CD4-positive, CD25-positive, alpha-beta regulatory T cell (primary cell): ENCODE measurements at regions not wholly inside any gene's neighbourhood (a gene's known extent, or its start where the extent isn't known, plus 50 kb on each side); places are given as distances from the start of the nearest gene placed in this dataset.

Experiments used
- ATAC-seq, 2 donors: fragments of 150-1000 bp; cut with Tn5 transposase; one replicate each; pipeline ENCODE4 v1.10.0; 2021; ENCODE audit warnings: low read depth in 2 of 2, moderate number of reproducible peaks in 2 of 2, moderate library complexity in 1 of 2
- DNase-seq, 3 donors: peaks; one replicate each; pipeline versions ENCODE4 v3.0.0 to v3.0.0-alpha.2; 2012 to 2022; ENCODE audit warnings: mixed read lengths in 1 of 3
- H3K27ac ChIP-seq: one replicate; pipeline ENCODE4 v1.7.0; 2013; ENCODE audit warnings: mild to moderate bottlenecking, low read length; ENCODE audit not compliant: insufficient read depth, poor library complexity, severe bottlenecking
- H3K27me3 ChIP-seq: one replicate; pipeline ENCODE4 v1.7.0; 2013; ENCODE audit warnings: low read length; ENCODE audit not compliant: control insufficient read depth, insufficient read depth
- H3K36me3 ChIP-seq: one replicate; pipeline ENCODE4 v1.7.0; 2013; ENCODE audit warnings: mild to moderate bottlenecking, low read length, moderate library complexity; ENCODE audit not compliant: control insufficient read depth, insufficient read depth
- H3K4me1 ChIP-seq: 2 replicates; pipeline ENCODE4 v1.7.0; 2013; ENCODE audit warnings: mild to moderate bottlenecking, low read length; ENCODE audit not compliant: insufficient read depth, control insufficient read depth, poor library complexity, severe bottlenecking
- H3K4me3 ChIP-seq: one replicate; pipeline ENCODE4 v1.7.0; 2013; ENCODE audit warnings: low read depth, mild to moderate bottlenecking, low read length, moderate library complexity
- H3K9me3 ChIP-seq, 2 experiments: 1 replicate in 1 of 2; 2 replicates in 1 of 2; pipeline ENCODE4 v1.7.0; 2013; ENCODE audit warnings: low read length in 2 of 2, mild to moderate bottlenecking in 1 of 2, moderate library complexity in 1 of 2; ENCODE audit not compliant: control insufficient read depth in 2 of 2
- H3K27ac Mint-ChIP-seq, 3 donors: one replicate each; pipeline ENCODE4 v1.8.0; 2020 to 2022; ENCODE audit warnings: mild to moderate bottlenecking in 3 of 3, mixed read lengths in 3 of 3, moderate library complexity in 2 of 3
- H3K27me3 Mint-ChIP-seq: one replicate; pipeline ENCODE4 v1.8.0; 2022; ENCODE audit warnings: mild to moderate bottlenecking, mixed read lengths
- H3K36me3 Mint-ChIP-seq: one replicate; pipeline ENCODE4 v1.8.0; 2020; ENCODE audit warnings: mixed read lengths
- H3K4me1 Mint-ChIP-seq, 4 donors: one replicate each; pipeline ENCODE4 v1.8.0; 2020 to 2022; ENCODE audit warnings: mixed read lengths in 4 of 4, mild to moderate bottlenecking in 1 of 4
- H3K4me3 Mint-ChIP-seq, 4 donors: one replicate each; pipeline ENCODE4 v1.8.0; 2020 to 2022; ENCODE audit warnings: mild to moderate bottlenecking in 4 of 4, mixed read lengths in 4 of 4, moderate library complexity in 3 of 4
- H3K9me3 Mint-ChIP-seq, 7 donors: one replicate each; pipeline ENCODE4 v1.8.0; 2020 to 2022; ENCODE audit warnings: mixed read lengths in 7 of 7, mild to moderate bottlenecking in 3 of 7, moderate library complexity in 2 of 7

DNA sequence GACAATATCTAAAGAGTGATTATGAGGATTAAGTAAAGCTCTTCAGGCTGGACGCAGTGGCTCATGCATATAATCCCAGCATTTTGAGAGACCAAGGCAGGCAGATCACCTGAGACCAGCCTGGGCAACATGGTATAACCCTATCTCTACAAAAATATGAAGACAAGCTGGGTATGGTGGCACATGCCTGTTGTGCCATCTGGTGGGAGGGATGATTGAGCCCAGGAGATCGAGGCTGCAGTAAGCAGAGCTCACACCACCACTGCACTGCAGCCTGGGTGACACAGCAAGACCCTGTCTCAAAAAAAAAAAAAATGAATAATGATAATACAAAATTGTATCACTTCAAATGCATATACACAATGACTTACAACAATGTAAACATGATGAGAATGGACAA, 195.6 kb upstream of the AUTS2 start:
- DNase-seq (no peak), ATAC-seq (no peak)
- Mint-ChIP-seq H3K9me3 (peaks cover 0 to 9% (median 3%) of the 10 kb centered on the region in 7 donors), H3K4me1 (no peaks in the 10 kb centered on the region), H3K27ac (no peak overlapping the region), H3K27me3 (no peaks in the 10 kb centered on the region), H3K4me3 (no peak overlapping the region), H3K36me3 (no peaks in the 10 kb centered on the region)
- H3K27me3 ChIP-seq, result no peaks in the 10 kb centered on the region
- no peaks in the 10 kb centered on the region for H3K4me1 ChIP-seq
- H3K36me3 ChIP-seq, result no peaks in the 10 kb centered on the region
- no peaks in the 10 kb centered on the region for H3K9me3 ChIP-seq
- H3K4me3 ChIP-seq, result no peak overlapping the region
- no peak overlapping the region for H3K27ac ChIP-seq

DNA sequence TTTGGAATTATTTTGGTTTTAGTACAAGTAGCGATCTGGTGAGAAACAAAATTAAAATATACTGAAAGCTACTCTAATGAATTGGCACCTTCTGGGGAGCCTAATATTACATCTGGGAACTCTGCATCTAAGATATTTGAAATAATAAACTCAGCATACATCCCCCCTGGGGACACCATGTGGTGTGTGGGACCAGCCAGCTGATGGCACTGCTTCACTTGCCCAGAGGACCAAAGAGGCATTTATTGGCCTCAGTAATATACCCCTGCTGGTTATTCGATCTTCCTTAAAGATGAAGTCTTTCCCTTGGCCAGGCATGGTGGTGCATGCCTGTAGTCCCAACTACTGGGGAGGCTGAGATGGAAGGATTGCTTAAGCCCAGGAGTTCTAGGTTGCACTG, 195.1 kb upstream of the AUTS2 start:
- Histone ChIP-seq H3K4me1 (no peaks in the 10 kb centered on the region), H3K27ac (no peak overlapping the region), H3K9me3 (no peaks in the 10 kb centered on the region), H3K36me3 (no peaks in the 10 kb centered on the region), H3K27me3 (no peaks in the 10 kb centered on the region), H3K4me3 (no peak overlapping the region)
- DNase-seq (no peak), ATAC-seq (no peak)
- no peaks in the 10 kb centered on the region for H3K4me1 Mint-ChIP-seq
- peaks cover 0 to 9% (median 3%) of the 10 kb centered on the region in 7 donors for H3K9me3 Mint-ChIP-seq
- no peaks in the 10 kb centered on the region for H3K27me3 Mint-ChIP-seq
- no peak overlapping the region for H3K4me3 Mint-ChIP-seq
- H3K27ac Mint-ChIP-seq, result no peak overlapping the region
- no peaks in the 10 kb centered on the region for H3K36me3 Mint-ChIP-seq

DNA sequence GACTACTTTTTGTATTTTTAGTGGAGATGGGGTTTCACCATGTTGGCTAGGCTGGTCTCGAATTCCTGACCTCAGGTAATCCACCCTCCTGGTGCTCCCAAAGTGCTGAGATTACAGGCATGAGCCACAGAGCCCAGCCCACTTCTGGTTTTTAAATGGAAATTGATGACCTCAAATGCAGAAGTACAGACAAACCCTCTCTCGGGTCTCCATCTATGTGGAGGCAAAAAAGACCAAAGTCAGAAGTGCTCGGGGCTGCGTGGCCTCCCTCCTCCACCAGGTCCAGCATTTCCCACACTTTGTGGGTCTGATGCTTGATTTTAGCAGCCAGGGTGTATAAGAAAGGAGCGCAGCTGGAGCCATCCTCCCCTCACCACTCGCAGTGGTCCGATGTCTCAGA, 187.3 kb upstream of the AUTS2 start:
- no peaks in the 10 kb centered on the region for H3K36me3 ChIP-seq
- H3K27ac ChIP-seq, result no peak overlapping the region
- no peak for ATAC-seq
- no peaks in the 10 kb centered on the region for H3K27me3 Mint-ChIP-seq
- H3K9me3 ChIP-seq, result no peaks in the 10 kb centered on the region
- no peaks in the 10 kb centered on the region for H3K36me3 Mint-ChIP-seq
- DNase-seq, result no peak
- no peaks in the 10 kb centered on the region for H3K4me1 ChIP-seq
- no peak overlapping the region for H3K4me3 ChIP-seq
- no peaks in the 10 kb centered on the region for H3K4me1 Mint-ChIP-seq
- peaks cover 0 to 15% (median 4%) of the 10 kb centered on the region in 7 donors for H3K9me3 Mint-ChIP-seq
- no peak overlapping the region for H3K4me3 Mint-ChIP-seq
- H3K27me3 ChIP-seq, result no peaks in the 10 kb centered on the region
- H3K27ac Mint-ChIP-seq, result no peak overlapping the region

GRCh38 chr7:69411466-69411865, 186.8 kb upstream of the AUTS2 start:
- H3K4me3 Mint-ChIP-seq, result no peak overlapping the region

DNA sequence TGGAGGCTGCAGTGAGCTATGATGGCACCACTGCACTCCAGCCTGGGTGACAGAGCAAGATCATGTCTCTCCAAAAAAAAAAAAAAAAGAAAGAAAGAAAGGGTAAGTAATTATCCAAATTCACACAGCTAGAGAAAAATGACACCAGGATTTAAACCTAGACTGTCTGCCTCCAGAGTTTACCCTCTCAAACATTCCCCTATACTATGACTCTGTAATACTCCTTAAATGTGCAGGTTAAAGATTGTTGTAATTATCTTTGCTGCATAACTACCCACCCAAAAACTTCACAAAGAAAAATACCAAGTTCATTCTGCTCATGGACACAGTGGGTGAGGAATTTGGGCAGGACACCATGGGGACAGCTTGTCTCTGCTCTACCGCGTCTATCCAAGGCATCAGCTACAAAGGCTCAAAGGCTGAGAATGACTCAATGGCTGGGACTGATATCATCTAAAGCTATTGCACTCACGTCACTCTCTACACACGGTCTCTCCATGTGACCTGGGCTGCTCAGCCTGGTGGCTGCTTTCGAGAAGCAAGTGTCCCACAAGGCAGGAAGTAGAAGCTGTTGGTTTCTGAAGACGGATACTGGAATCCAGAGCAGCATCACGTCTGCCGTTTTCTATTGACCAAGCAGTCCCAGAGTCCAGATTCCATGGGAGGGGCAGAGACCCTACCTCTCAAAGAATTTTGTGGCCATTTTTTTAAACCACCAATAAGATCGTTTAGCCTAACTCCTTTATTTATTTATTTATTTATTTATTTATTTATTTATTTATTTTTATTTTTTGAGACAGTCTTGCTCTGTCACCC, 185.7 kb upstream of the AUTS2 start:
- ATAC-seq (no peak), DNase-seq (no peak)
- Histone ChIP-seq H3K4me1 (no peaks in the 10 kb centered on the region), H3K9me3 (no peaks in the 10 kb centered on the region), H3K36me3 (no peaks in the 10 kb centered on the region), H3K27ac (no peak overlapping the region), H3K4me3 (no peak overlapping the region), H3K27me3 (no peaks in the 10 kb centered on the region)
- no peaks in the 10 kb centered on the region for H3K27me3 Mint-ChIP-seq
- H3K4me3 Mint-ChIP-seq, result no peak overlapping the region
- H3K9me3 Mint-ChIP-seq, result peaks cover 0 to 22% (median 4%) of the 10 kb centered on the region in 7 donors
- no peak overlapping the region for H3K27ac Mint-ChIP-seq
- H3K4me1 Mint-ChIP-seq, result no peaks in the 10 kb centered on the region
- no peaks in the 10 kb centered on the region for H3K36me3 Mint-ChIP-seq

More at GRCh38 chr7:69411466-69411865, 186.8 kb upstream of the AUTS2 start:
- Histone ChIP-seq H3K27ac (no peak overlapping the region), H3K36me3 (no peaks in the 10 kb centered on the region), H3K27me3 (no peaks in the 10 kb centered on the region), H3K9me3 (no peaks in the 10 kb centered on the region), H3K4me1 (no peaks in the 10 kb centered on the region), H3K4me3 (no peak overlapping the region)
- no peak overlapping the region for H3K27ac Mint-ChIP-seq
- no peak for ATAC-seq
- no peak for DNase-seq
- H3K36me3 Mint-ChIP-seq, result no peaks in the 10 kb centered on the region
- H3K27me3 Mint-ChIP-seq, result no peaks in the 10 kb centered on the region
- H3K9me3 Mint-ChIP-seq, result peaks cover 0 to 15% (median 4%) of the 10 kb centered on the region in 7 donors
- H3K4me1 Mint-ChIP-seq, result no peaks in the 10 kb centered on the region

GRCh38 chr7:69414555-69414954, 183.7 kb upstream of the AUTS2 start:
- DNase-seq (no peak), ATAC-seq (no peak)
- H3K27ac Mint-ChIP-seq, result no peak overlapping the region
- no peaks in the 10 kb centered on the region for H3K27me3 ChIP-seq
- no peaks in the 10 kb centered on the region for H3K36me3 Mint-ChIP-seq
- no peaks in the 10 kb centered on the region for H3K27me3 Mint-ChIP-seq
- peaks cover 0 to 28% (median 8%) of the 10 kb centered on the region in 7 donors for H3K9me3 Mint-ChIP-seq
- H3K4me3 Mint-ChIP-seq, result no peak overlapping the region
- no peaks in the 10 kb centered on the region for H3K4me1 ChIP-seq
- no peaks in the 10 kb centered on the region for H3K36me3 ChIP-seq
- no peak overlapping the region for H3K27ac ChIP-seq
- peaks cover 0 to 2% of the 10 kb centered on the region in 2 experiments for H3K9me3 ChIP-seq
- no peak overlapping the region for H3K4me3 ChIP-seq
- no peaks in the 10 kb centered on the region for H3K4me1 Mint-ChIP-seq

- Mint-ChIP-seq H3K27me3 (no peaks in the 10 kb centered on the region), H3K9me3 (peaks cover 0 to 28% (median 12%) of the 10 kb centered on the region in 7 donors), H3K36me3 (no peaks in the 10 kb centered on the region), H3K27ac (no peak overlapping the region), H3K4me1 (no peaks in the 10 kb centered on the region), H3K4me3 (no peak overlapping the region)
- ATAC-seq, result no peak
- H3K27me3 ChIP-seq, result no peaks in the 10 kb centered on the region
- no peak overlapping the region for H3K27ac ChIP-seq
- no peaks in the 10 kb centered on the region for H3K4me1 ChIP-seq
- H3K36me3 ChIP-seq, result no peaks in the 10 kb centered on the region
- DNase-seq, result no peak
- no peak overlapping the region for H3K4me3 ChIP-seq
- peaks cover 0 to 4% of the 10 kb centered on the region in 2 experiments for H3K9me3 ChIP-seq
Measured at GRCh38 chr7:69418869-69419670, 179.2 kb upstream of the AUTS2 start.
